ENCODE measurements at regions not wholly inside any gene's neighbourhood (a gene's known extent, or its start where the extent isn't known, plus 50 kb on each side); places are given as distances from the start of the nearest gene placed in this dataset.

- no peak overlapping the region for H3K4me3 ChIP-seq (ENCODE audit: low read length)
- no peaks in the 10 kb centered on the region for H3K36me3 ChIP-seq (ENCODE audit: insufficient read depth, low read length)
- H3K27me3 ChIP-seq (ENCODE audit: insufficient read depth, low read length) = no peaks in the 10 kb centered on the region
- H3K4me1 ChIP-seq (ENCODE audit: insufficient read depth, low read length) = peaks cover 13% of the 10 kb centered on the region
- no peaks in the 10 kb centered on the region for H3K9me3 ChIP-seq (ENCODE audit: low read length)
- no peak overlapping the region for H2AFZ ChIP-seq (ENCODE audit: low read depth, low read length)
Observed at GRCh38 chr2:148567716-148568115, 76.8 kb upstream of the EPC2 start.

GRCh38 chr2:148568597-148568996 lies 76.0 kb upstream of the EPC2 start:
- peaks cover 13% of the 10 kb centered on the region for H3K4me1 ChIP-seq (ENCODE audit: insufficient read depth, low read length)
- H3K27me3 ChIP-seq (ENCODE audit: insufficient read depth, low read length) = no peaks in the 10 kb centered on the region
- no peak overlapping the region for H2AFZ ChIP-seq (ENCODE audit: low read depth, low read length)
- H3K4me3 ChIP-seq (ENCODE audit: low read length) = no peak overlapping the region
- no peaks in the 10 kb centered on the region for H3K36me3 ChIP-seq (ENCODE audit: insufficient read depth, low read length)
- H3K9me3 ChIP-seq (ENCODE audit: low read length) = no peaks in the 10 kb centered on the region

- no peaks in the 10 kb centered on the region for H3K36me3 ChIP-seq (ENCODE audit: insufficient read depth, low read length)
- H3K4me1 ChIP-seq (ENCODE audit: insufficient read depth, low read length) = peaks cover 13% of the 10 kb centered on the region
- no peaks in the 10 kb centered on the region for H3K27me3 ChIP-seq (ENCODE audit: insufficient read depth, low read length)
- no peak overlapping the region for H2AFZ ChIP-seq (ENCODE audit: low read depth, low read length)
- no peak overlapping the region for H3K4me3 ChIP-seq (ENCODE audit: low read length)
- H3K9me3 ChIP-seq (ENCODE audit: low read length) = no peaks in the 10 kb centered on the region
Observed at GRCh38 chr2:148569221-148569620, 75.3 kb upstream of the EPC2 start.

GRCh38 chr2:148570989-148571388 lies 73.6 kb upstream of the EPC2 start:
- no peak overlapping the region for H3K4me3 ChIP-seq (ENCODE audit: low read length)
- no peaks in the 10 kb centered on the region for H3K9me3 ChIP-seq (ENCODE audit: low read length)
- no peaks in the 10 kb centered on the region for H3K27me3 ChIP-seq (ENCODE audit: insufficient read depth, low read length)
- H3K36me3 ChIP-seq (ENCODE audit: insufficient read depth, low read length) = no peaks in the 10 kb centered on the region
- H3K4me1 ChIP-seq (ENCODE audit: insufficient read depth, low read length) = peaks cover 13% of the 10 kb centered on the region
- peak overlapping the region; percentile 38 for H2AFZ ChIP-seq (ENCODE audit: low read depth, low read length)

- H3K9me3 ChIP-seq (ENCODE audit: low read length) = no peaks in the 10 kb centered on the region
- H2AFZ ChIP-seq (ENCODE audit: low read depth, low read length) = no peak overlapping the region
- peaks cover 19% of the 10 kb centered on the region for H3K4me1 ChIP-seq (ENCODE audit: insufficient read depth, low read length)
- no peaks in the 10 kb centered on the region for H3K27me3 ChIP-seq (ENCODE audit: insufficient read depth, low read length)
- H3K36me3 ChIP-seq (ENCODE audit: insufficient read depth, low read length) = no peaks in the 10 kb centered on the region
- no peak overlapping the region for H3K4me3 ChIP-seq (ENCODE audit: low read length)
Observed at GRCh38 chr2:148577845-148578492, 66.6 kb upstream of the EPC2 start.

GRCh38 chr2:148578493-148578884 lies 66.1 kb upstream of the EPC2 start:
- H3K27me3 ChIP-seq (ENCODE audit: insufficient read depth, low read length) = no peaks in the 10 kb centered on the region
- H3K4me3 ChIP-seq (ENCODE audit: low read length) = no peak overlapping the region
- peaks cover 19% of the 10 kb centered on the region for H3K4me1 ChIP-seq (ENCODE audit: insufficient read depth, low read length)
- H3K36me3 ChIP-seq (ENCODE audit: insufficient read depth, low read length) = no peaks in the 10 kb centered on the region
- H2AFZ ChIP-seq (ENCODE audit: low read depth, low read length) = no peak overlapping the region
- no peaks in the 10 kb centered on the region for H3K9me3 ChIP-seq (ENCODE audit: low read length)

GRCh38 chr2:148582679-148583511 lies 61.7 kb upstream of the EPC2 start:
- H3K9me3 ChIP-seq (ENCODE audit: low read length) = no peaks in the 10 kb centered on the region
- no peak overlapping the region for H2AFZ ChIP-seq (ENCODE audit: low read depth, low read length)
- peaks cover 18% of the 10 kb centered on the region for H3K4me1 ChIP-seq (ENCODE audit: insufficient read depth, low read length)
- H3K4me3 ChIP-seq (ENCODE audit: low read length) = no peak overlapping the region
- H3K36me3 ChIP-seq (ENCODE audit: insufficient read depth, low read length) = no peaks in the 10 kb centered on the region
- no peaks in the 10 kb centered on the region for H3K27me3 ChIP-seq (ENCODE audit: insufficient read depth, low read length)

- Histone ChIP-seq H3K4me1 (ENCODE audit: insufficient read depth, low read length) (peaks cover 4% of the 10 kb centered on the region), H3K27me3 (ENCODE audit: insufficient read depth, low read length) (no peaks in the 10 kb centered on the region), H3K9me3 (ENCODE audit: low read length) (no peaks in the 10 kb centered on the region), H3K4me3 (ENCODE audit: low read length) (no peak overlapping the region), H3K36me3 (ENCODE audit: insufficient read depth, low read length) (no peaks in the 10 kb centered on the region), H2AFZ (ENCODE audit: low read depth, low read length) (no peak overlapping the region)
Observed at GRCh38 chr2:148585696-148586095, 58.9 kb upstream of the EPC2 start.

GRCh38 chr2:148586522-148587128 lies 57.9 kb upstream of the EPC2 start:
- no peaks in the 10 kb centered on the region for H3K36me3 ChIP-seq (ENCODE audit: insufficient read depth, low read length)
- H3K4me1 ChIP-seq (ENCODE audit: insufficient read depth, low read length) = peaks cover 4% of the 10 kb centered on the region
- H3K4me3 ChIP-seq (ENCODE audit: low read length) = no peak overlapping the region
- no peaks in the 10 kb centered on the region for H3K27me3 ChIP-seq (ENCODE audit: insufficient read depth, low read length)
- H2AFZ ChIP-seq (ENCODE audit: low read depth, low read length) = no peak overlapping the region
- H3K9me3 ChIP-seq (ENCODE audit: low read length) = no peaks in the 10 kb centered on the region

- no peak overlapping the region for H3K4me3 ChIP-seq (ENCODE audit: low read length)
- H3K36me3 ChIP-seq (ENCODE audit: insufficient read depth, low read length) = no peaks in the 10 kb centered on the region
- peaks cover 4% of the 10 kb centered on the region for H3K4me1 ChIP-seq (ENCODE audit: insufficient read depth, low read length)
- H3K9me3 ChIP-seq (ENCODE audit: low read length) = no peaks in the 10 kb centered on the region
- H2AFZ ChIP-seq (ENCODE audit: low read depth, low read length) = no peak overlapping the region
- H3K27me3 ChIP-seq (ENCODE audit: insufficient read depth, low read length) = no peaks in the 10 kb centered on the region
Observed at GRCh38 chr2:148590612-148591011, 53.9 kb upstream of the EPC2 start.

GRCh38 chr2:148592791-148593190 lies 51.8 kb upstream of the EPC2 start:
- Histone ChIP-seq H3K9me3 (ENCODE audit: low read length) (no peaks in the 10 kb centered on the region), H2AFZ (ENCODE audit: low read depth, low read length) (no peak overlapping the region), H3K27me3 (ENCODE audit: insufficient read depth, low read length) (no peaks in the 10 kb centered on the region), H3K4me3 (ENCODE audit: low read length) (no peak overlapping the region), H3K4me1 (ENCODE audit: insufficient read depth, low read length) (no peaks in the 10 kb centered on the region), H3K36me3 (ENCODE audit: insufficient read depth, low read length) (no peaks in the 10 kb centered on the region)

- Histone ChIP-seq H3K27me3 (ENCODE audit: insufficient read depth, low read length) (no peaks in the 10 kb centered on the region), H3K4me3 (ENCODE audit: low read length) (no peak overlapping the region), H3K36me3 (ENCODE audit: insufficient read depth, low read length) (no peaks in the 10 kb centered on the region), H3K4me1 (ENCODE audit: insufficient read depth, low read length) (no peaks in the 10 kb centered on the region), H2AFZ (ENCODE audit: low read depth, low read length) (no peak overlapping the region), H3K9me3 (ENCODE audit: low read length) (no peaks in the 10 kb centered on the region)
Observed at GRCh38 chr2:148593421-148593820, 51.1 kb upstream of the EPC2 start.

GRCh38 chr2:148594216-148594615 lies 50.3 kb upstream of the EPC2 start:
- Histone ChIP-seq H3K27me3 (ENCODE audit: insufficient read depth, low read length) (no peaks in the 10 kb centered on the region), H3K4me3 (ENCODE audit: low read length) (no peak overlapping the region), H3K4me1 (ENCODE audit: insufficient read depth, low read length) (no peaks in the 10 kb centered on the region), H2AFZ (ENCODE audit: low read depth, low read length) (no peak overlapping the region), H3K36me3 (ENCODE audit: insufficient read depth, low read length) (no peaks in the 10 kb centered on the region), H3K9me3 (ENCODE audit: low read length) (no peaks in the 10 kb centered on the region)
